ENCODE measurements at regions not wholly inside any gene's neighbourhood (a gene's known extent, or its start where the extent isn't known, plus 50 kb on each side); places are given as distances from the start of the nearest gene placed in this dataset.

- no peak for TF ChIP-seq CTCF (IDR thresholded peaks at IDR 0.05; ENCODE audit: poor library complexity)
- TF ChIP-seq EZH2phosphoT487 (IDR thresholded peaks at IDR 0.05; ENCODE audit: low read depth, severe bottlenecking, unreplicated experiment): no peak
- no peak for TF ChIP-seq EZH2 (IDR thresholded peaks at IDR 0.05; ENCODE audit: borderline replicate concordance)
Measured at GRCh38 chr14:61992926-61993325, 230.7 kb downstream of the SNAPC1 start.

Data from hepatocyte (in vitro differentiated cells).